Astrocyte of the hippocampus (primary cell): ENCODE measurements at regions not wholly inside any gene's neighbourhood (a gene's known extent, or its start where the extent isn't known, plus 50 kb on each side); places are given as distances from the start of the nearest gene placed in this dataset.

Experiments
- DNase-seq: peaks from one replicate; pipeline ENCODE4 v3.0.0; 2011; ENCODE audit warnings: low read depth, low spot score

GRCh38 chr4:173704201-173704600, 174.2 kb upstream of the HAND2 start:
- DNase-seq, result no peak

- no peak for DNase-seq
Measured at GRCh38 chr4:173703021-173703420, 173.0 kb upstream of the HAND2 start.

GRCh38 chr4:173700650-173701049, 170.6 kb upstream of the HAND2 start:
- no peak for DNase-seq

- DNase-seq, result no peak
Measured at GRCh38 chr4:173699841-173700475, 169.9 kb upstream of the HAND2 start.

GRCh38 chr4:173698557-173699262, 168.7 kb upstream of the HAND2 start:
- DNase-seq, result no peak

GRCh38 chr4:173697840-173698239, 167.8 kb upstream of the HAND2 start:
- no peak for DNase-seq

GRCh38 chr4:173696551-173696950, 166.5 kb upstream of the HAND2 start:
- DNase-seq, result no peak

- no peak for DNase-seq
Measured at GRCh38 chr4:173696011-173696410, 166.0 kb upstream of the HAND2 start.

- no peak for DNase-seq
Measured at GRCh38 chr4:173685831-173686210, 155.8 kb upstream of the HAND2 start.

GRCh38 chr4:173685165-173685830, 155.3 kb upstream of the HAND2 start:
- no peak for DNase-seq

- no peak for DNase-seq
Measured at GRCh38 chr4:173684223-173684622, 154.2 kb upstream of the HAND2 start.

- DNase-seq, result no peak
Measured at GRCh38 chr4:173682609-173683008, 152.6 kb upstream of the HAND2 start.

GRCh38 chr4:173680278-173680677, 150.2 kb upstream of the HAND2 start:
- DNase-seq, result no peak

- DNase-seq, result no peak
Measured at GRCh38 chr4:173675446-173675845, 145.4 kb upstream of the HAND2 start.

- no peak for DNase-seq
Measured at GRCh38 chr4:173669460-173670179, 139.6 kb upstream of the HAND2 start.

GRCh38 chr4:173661001-173661400, 131.0 kb upstream of the HAND2 start:
- no peak for DNase-seq

- no peak for DNase-seq
Measured at GRCh38 chr4:173656898-173657297, 126.9 kb upstream of the HAND2 start.

- DNase-seq, result no peak
Measured at GRCh38 chr4:173652283-173652931, 122.4 kb upstream of the HAND2 start.

GRCh38 chr4:173651651-173652282, 121.7 kb upstream of the HAND2 start:
- DNase-seq, result no peak

- no peak for DNase-seq
Measured at GRCh38 chr4:173647902-173648301, 117.9 kb upstream of the HAND2 start.

GRCh38 chr4:173642509-173642908, 112.5 kb upstream of the HAND2 start:
- DNase-seq, result no peak
